ENCODE measurements at regions not wholly inside any gene's neighbourhood (a gene's known extent, or its start where the extent isn't known, plus 50 kb on each side); places are given as distances from the start of the nearest gene placed in this dataset.

GRCh38 chr1:18032172-18032859 lies 75.3 kb upstream of the IGSF21 start:
- no peak for DNase-seq
- Histone ChIP-seq H3K9me3 (no peaks in the 10 kb centered on the region), H3K27ac (no peak overlapping the region), H3K36me3 (replicated peaks in 1 of 2; ENCODE audit: insufficient read depth in 1 of 2, low read depth in 2 of 2) (no peaks in the 10 kb centered on the region), H3K4me1 (no peaks in the 10 kb centered on the region), H3K27me3 (no peaks in the 10 kb centered on the region), H3K4me3 (no peak overlapping the region)
- intact Hi-C loops (cut with DNase I), result no loop called here
- 30 to 38% methylated on average over 13 of the region's 13 CpGs for WGBS, 2 donors
- TF ChIP-seq POLR2A (IDR thresholded peaks at IDR 0.05) (no peak), CTCF (IDR thresholded peaks at IDR 0.05) (no peak)
- no peak for ATAC-seq

- Histone ChIP-seq H3K27ac (no peak overlapping the region), H3K4me3 (no peak overlapping the region), H3K4me1 (no peaks in the 10 kb centered on the region), H3K9me3 (no peaks in the 10 kb centered on the region), H3K27me3 (no peaks in the 10 kb centered on the region), H3K36me3 (replicated peaks in 1 of 2; ENCODE audit: insufficient read depth in 1 of 2, low read depth in 2 of 2) (no peaks in the 10 kb centered on the region)
- TF ChIP-seq POLR2A (IDR thresholded peaks at IDR 0.05), result no peak
- TF ChIP-seq CTCF (IDR thresholded peaks at IDR 0.05), result no peak
- intact Hi-C loops (cut with DNase I), result no loop called here
- 66% methylated on average over 3 of the region's 3 CpGs for WGBS, 2 donors
- ATAC-seq, result no peak
- no peak for DNase-seq
Measured at GRCh38 chr1:18035145-18035544, 72.5 kb upstream of the IGSF21 start.

GRCh38 chr1:18037651-18038050 lies 69.9 kb upstream of the IGSF21 start:
- Histone ChIP-seq H3K4me3 (no peak overlapping the region), H3K27me3 (no peaks in the 10 kb centered on the region), H3K9me3 (no peaks in the 10 kb centered on the region), H3K27ac (no peak overlapping the region), H3K4me1 (no peaks in the 10 kb centered on the region), H3K36me3 (replicated peaks in 1 of 2; ENCODE audit: insufficient read depth in 1 of 2, low read depth in 2 of 2) (no peaks in the 10 kb centered on the region)
- intact Hi-C loops (cut with DNase I), result no loop called here
- DNase-seq (no peak), ATAC-seq (no peak)
- 50 to 61% methylated on average over 1 of the region's 1 CpG for WGBS, 2 donors
- TF ChIP-seq CTCF (IDR thresholded peaks at IDR 0.05), result no peak

- no peaks in the 10 kb centered on the region for H3K4me1 ChIP-seq
- no peak for ATAC-seq
- no peak for DNase-seq
- no peaks in the 10 kb centered on the region for H3K36me3 ChIP-seq (replicated peaks in 1 of 2; ENCODE audit: insufficient read depth in 1 of 2, low read depth in 2 of 2)
- WGBS, 2 donors, result 62 to 71% methylated on average over 4 of the region's 4 CpGs
- no peaks in the 10 kb centered on the region for H3K9me3 ChIP-seq
- H3K27ac ChIP-seq, result no peak overlapping the region
- intact Hi-C loops (cut with DNase I), result no loop called here
- H3K27me3 ChIP-seq, result no peaks in the 10 kb centered on the region
- TF ChIP-seq POLR2A (IDR thresholded peaks at IDR 0.05) (no peak), CTCF (IDR thresholded peaks at IDR 0.05) (no peak)
- H3K4me3 ChIP-seq, result no peak overlapping the region
Measured at GRCh38 chr1:18038051-18038450, 69.5 kb upstream of the IGSF21 start.

- Histone ChIP-seq H3K4me3 (no peak overlapping the region), H3K27me3 (no peaks in the 10 kb centered on the region), H3K27ac (no peak overlapping the region), H3K9me3 (no peaks in the 10 kb centered on the region), H3K4me1 (no peaks in the 10 kb centered on the region), H3K36me3 (replicated peaks in 1 of 2; ENCODE audit: insufficient read depth in 1 of 2, low read depth in 2 of 2) (no peaks in the 10 kb centered on the region)
- TF ChIP-seq CTCF (IDR thresholded peaks at IDR 0.05) (no peak), POLR2A (IDR thresholded peaks at IDR 0.05) (no peak)
- WGBS, 2 donors, result 84 to 92% methylated on average over 1 of the region's 1 CpG
- DNase-seq (no peak), ATAC-seq (no peak)
- intact Hi-C loops (cut with DNase I), result no loop called here
Measured at GRCh38 chr1:18039102-18039501, 68.5 kb upstream of the IGSF21 start.
